HL-60 (cell line): ENCODE measurements at regions not wholly inside any gene's neighbourhood (a gene's known extent, or its start where the extent isn't known, plus 50 kb on each side); places are given as distances from the start of the nearest gene placed in this dataset.

Experiments used
- DNase-seq, 2 experiments: peaks; one replicate each; pipeline ENCODE4 v3.0.0-alpha.2; 2010 to 2020; ENCODE audit warnings: low read depth in 1 of 2, low spot score in 1 of 2
- H3K27ac ChIP-seq: fragments of 250-450 bp; sonication (Bioruptor Pico); replicated peaks from 2 replicates; pipeline ENCODE4 v1.5.1; 2020; ENCODE audit warnings: mild to moderate bottlenecking, moderate library complexity
- H3K27me3 ChIP-seq: fragments of 250-450 bp; sonication (Bioruptor Pico); 2 replicates; pipeline ENCODE4 v1.5.1; 2021; ENCODE audit warnings: mild to moderate bottlenecking, moderate library complexity; ENCODE audit not compliant: insufficient read depth, poor library complexity, severe bottlenecking
- H3K4me3 ChIP-seq: replicated peaks from 2 replicates; pipeline ENCODE4 v1.5.1; 2011; ENCODE audit warnings: mild to moderate bottlenecking, control low read depth, low read length; ENCODE audit not compliant: insufficient read depth
- CTCF ChIP-seq: IDR thresholded peaks from one replicate; pipeline ENCODE4 v1.5.1; 2011; ENCODE audit warnings: low read length, control low read depth, inconsistent platforms; ENCODE audit not compliant: insufficient read depth
- GABPA ChIP-seq: IDR thresholded peaks from 2 replicates; pipeline ENCODE4 v1.6.1; 2012; ENCODE audit warnings: low read depth
- POLR2AphosphoS5 ChIP-seq: IDR thresholded peaks from 2 replicates; pipeline ENCODE4 v1.6.1; 2012; ENCODE audit warnings: low read depth
- REST ChIP-seq: IDR thresholded peaks from 2 replicates; pipeline ENCODE4 v1.6.1; 2012; ENCODE audit warnings: low read depth; ENCODE audit not compliant: insufficient replicate concordance
- SPI1 ChIP-seq: IDR thresholded peaks from 2 replicates; pipeline ENCODE4 v1.6.1; 2012; ENCODE audit warnings: low read depth, mild to moderate bottlenecking, borderline replicate concordance

- Histone ChIP-seq H3K27me3 (no peaks in the 10 kb centered on the region), H3K27ac (no peak overlapping the region), H3K4me3 (no peak overlapping the region)
- DNase-seq, result no peak
- TF ChIP-seq CTCF (no peak), POLR2AphosphoS5 (no peak), SPI1 (no peak), GABPA (no peak), REST (no peak)
Observed at GRCh38 chr2:16330571-16330970, 335.1 kb downstream of the CYRIA start.

- no peak overlapping the region for H3K4me3 ChIP-seq
- TF ChIP-seq REST (no peak), SPI1 (no peak), POLR2AphosphoS5 (no peak), GABPA (no peak), CTCF (no peak)
- H3K27ac ChIP-seq, result no peak overlapping the region
Observed at GRCh38 chr2:16330012-16330411, 335.6 kb downstream of the CYRIA start.

GRCh38 chr2:16329421-16329820 is 336.2 kb downstream of the CYRIA start:
- no peak for TF ChIP-seq GABPA
- TF ChIP-seq CTCF, result no peak
- TF ChIP-seq SPI1, result no peak
- TF ChIP-seq REST, result no peak
- no peak for TF ChIP-seq POLR2AphosphoS5
- Histone ChIP-seq H3K4me3 (no peak overlapping the region), H3K27me3 (no peaks in the 10 kb centered on the region), H3K27ac (no peak overlapping the region)
- DNase-seq, result no peak

More at GRCh38 chr2:16330012-16330411, 335.6 kb downstream of the CYRIA start:
- no peak for DNase-seq
- H3K27me3 ChIP-seq, result no peaks in the 10 kb centered on the region
